IPS-20b (cell line): ENCODE measurements at regions not wholly inside any gene's neighbourhood (a gene's known extent, or its start where the extent isn't known, plus 50 kb on each side); places are given as distances from the start of the nearest gene placed in this dataset.

Source experiments
- H3K27ac ChIP-seq: one replicate; pipeline ENCODE4 v1.5.1; 2013; ENCODE audit warnings: low read length
- H3K27me3 ChIP-seq: 2 replicates; pipeline ENCODE4 v1.6.1; 2013; ENCODE audit warnings: mild to moderate bottlenecking, low read length, inconsistent platforms; ENCODE audit not compliant: insufficient read depth
- H3K36me3 ChIP-seq: 2 replicates; pipeline ENCODE4 v1.6.1; 2013; ENCODE audit warnings: low read depth, mild to moderate bottlenecking, inconsistent platforms, low read length, moderate library complexity; ENCODE audit not compliant: insufficient read depth
- H3K4me1 ChIP-seq: 2 replicates; pipeline ENCODE4 v1.6.1; 2013; ENCODE audit warnings: mild to moderate bottlenecking, control low read depth, inconsistent platforms, low read length, moderate library complexity; ENCODE audit not compliant: insufficient read depth
- H3K4me3 ChIP-seq: 2 replicates; pipeline ENCODE4 v1.5.1; 2013; ENCODE audit warnings: mild to moderate bottlenecking, low read length, inconsistent platforms
- H3K9ac ChIP-seq: 2 replicates; pipeline ENCODE4 v1.6.1; 2013; ENCODE audit warnings: low read depth, mild to moderate bottlenecking, inconsistent platforms, low read length, moderate library complexity
- H3K9me3 ChIP-seq: 2 replicates; pipeline ENCODE4 v1.6.1; 2013; ENCODE audit warnings: mild to moderate bottlenecking, low read depth, low read length, inconsistent platforms; ENCODE audit not compliant: insufficient read depth

GRCh38 chr16:17622366-17622765, 151.6 kb upstream of the XYLT1 start:
- H3K9ac ChIP-seq, result no peak overlapping the region
- H3K9me3 ChIP-seq, result peaks cover 6% of the 10 kb centered on the region; the same call in 1 of the 2 replicates
- no peaks in the 10 kb centered on the region for H3K36me3 ChIP-seq
- H3K27ac ChIP-seq, result no peak overlapping the region
- H3K27me3 ChIP-seq, result no peaks in the 10 kb centered on the region
- no peak overlapping the region for H3K4me3 ChIP-seq
- peaks cover 3% of the 10 kb centered on the region; the same call in 1 of the 2 replicates for H3K4me1 ChIP-seq

- H3K9ac ChIP-seq, result no peak overlapping the region
- no peak overlapping the region for H3K27ac ChIP-seq
- H3K4me1 ChIP-seq, result peaks cover 3% of the 10 kb centered on the region; the same call in 1 of the 2 replicates
- H3K27me3 ChIP-seq, result no peaks in the 10 kb centered on the region
- no peaks in the 10 kb centered on the region for H3K36me3 ChIP-seq
- no peak overlapping the region for H3K4me3 ChIP-seq
- no peaks in the 10 kb centered on the region for H3K9me3 ChIP-seq
Measured at GRCh38 chr16:17619261-17619660, 148.5 kb upstream of the XYLT1 start.

GRCh38 chr16:17617021-17617552, 146.3 kb upstream of the XYLT1 start:
- no peak overlapping the region for H3K4me3 ChIP-seq
- peaks cover 3% of the 10 kb centered on the region; the same call in 1 of the 2 replicates for H3K4me1 ChIP-seq
- no peaks in the 10 kb centered on the region for H3K36me3 ChIP-seq

DNA sequence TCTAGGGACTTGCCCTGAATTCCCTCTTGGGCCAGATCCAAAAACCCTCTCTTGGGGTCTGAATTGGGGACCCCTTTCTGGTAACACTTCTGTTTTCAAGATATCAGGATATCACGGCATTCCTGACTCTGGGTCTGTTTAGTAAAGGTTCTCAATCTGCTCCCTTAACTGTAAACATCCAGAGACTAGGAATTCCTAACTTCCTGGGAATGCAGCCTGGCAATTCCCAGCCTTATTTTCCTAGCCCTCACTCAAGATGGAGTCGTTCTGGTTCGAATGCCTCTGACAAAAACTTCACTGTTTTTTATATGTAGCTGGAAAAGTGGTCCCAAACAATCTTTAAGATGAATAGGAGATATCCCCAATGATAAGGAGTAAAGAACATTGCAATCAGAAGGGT, 141.6 kb upstream of the XYLT1 start:
- no peaks in the 10 kb centered on the region for H3K27me3 ChIP-seq
- no peak overlapping the region for H3K27ac ChIP-seq
- H3K36me3 ChIP-seq, result no peaks in the 10 kb centered on the region
- H3K4me3 ChIP-seq, result no peak overlapping the region
- H3K9ac ChIP-seq, result no peak overlapping the region
- no peaks in the 10 kb centered on the region for H3K9me3 ChIP-seq
- H3K4me1 ChIP-seq, result no peaks in the 10 kb centered on the region

More at GRCh38 chr16:17617021-17617552, 146.3 kb upstream of the XYLT1 start:
- Histone ChIP-seq H3K9me3 (no peaks in the 10 kb centered on the region), H3K27me3 (no peaks in the 10 kb centered on the region), H3K27ac (no peak overlapping the region), H3K9ac (no peak overlapping the region)

DNA sequence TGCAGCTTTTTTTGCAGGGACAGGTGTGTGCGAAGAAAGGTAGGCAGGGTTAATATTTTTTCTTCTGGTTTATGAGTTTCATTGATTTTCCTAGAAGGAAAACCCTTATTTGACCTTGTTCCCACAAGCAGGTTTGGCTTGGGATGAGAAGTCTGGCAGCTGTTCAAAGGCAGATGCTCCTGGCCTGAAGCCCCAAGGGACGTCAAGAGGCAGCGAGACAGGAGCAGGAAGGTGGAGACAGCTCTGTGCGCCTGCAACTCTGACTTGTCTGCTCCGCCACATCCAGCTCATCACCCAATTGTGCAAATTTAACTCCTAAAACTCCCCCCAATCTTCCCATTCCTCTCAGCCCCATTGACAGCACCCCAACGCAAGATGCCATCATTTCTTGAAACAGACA, 136.8 kb upstream of the XYLT1 start:
- peaks cover 3% of the 10 kb centered on the region; the same call in 1 of the 2 replicates for H3K4me1 ChIP-seq
- H3K36me3 ChIP-seq, result no peaks in the 10 kb centered on the region
- H3K27me3 ChIP-seq, result no peaks in the 10 kb centered on the region
- no peak overlapping the region for H3K4me3 ChIP-seq
- H3K9me3 ChIP-seq, result no peaks in the 10 kb centered on the region
- H3K9ac ChIP-seq, result no peak overlapping the region
- no peak overlapping the region for H3K27ac ChIP-seq

- Histone ChIP-seq H3K27ac (no peak overlapping the region), H3K4me3 (no peak overlapping the region), H3K9ac (no peak overlapping the region), H3K4me1 (peaks cover 3% of the 10 kb centered on the region; the same call in 1 of the 2 replicates), H3K36me3 (no peaks in the 10 kb centered on the region), H3K27me3 (no peaks in the 10 kb centered on the region), H3K9me3 (no peaks in the 10 kb centered on the region)
Measured at GRCh38 chr16:17607075-17607509, 136.3 kb upstream of the XYLT1 start.

- Histone ChIP-seq H3K9ac (no peak overlapping the region), H3K36me3 (no peaks in the 10 kb centered on the region), H3K27ac (no peak overlapping the region), H3K4me1 (peaks cover 3% of the 10 kb centered on the region; the same call in 1 of the 2 replicates), H3K9me3 (no peaks in the 10 kb centered on the region), H3K27me3 (no peaks in the 10 kb centered on the region), H3K4me3 (no peak overlapping the region)
Measured at GRCh38 chr16:17606460-17606859, 135.7 kb upstream of the XYLT1 start.

DNA sequence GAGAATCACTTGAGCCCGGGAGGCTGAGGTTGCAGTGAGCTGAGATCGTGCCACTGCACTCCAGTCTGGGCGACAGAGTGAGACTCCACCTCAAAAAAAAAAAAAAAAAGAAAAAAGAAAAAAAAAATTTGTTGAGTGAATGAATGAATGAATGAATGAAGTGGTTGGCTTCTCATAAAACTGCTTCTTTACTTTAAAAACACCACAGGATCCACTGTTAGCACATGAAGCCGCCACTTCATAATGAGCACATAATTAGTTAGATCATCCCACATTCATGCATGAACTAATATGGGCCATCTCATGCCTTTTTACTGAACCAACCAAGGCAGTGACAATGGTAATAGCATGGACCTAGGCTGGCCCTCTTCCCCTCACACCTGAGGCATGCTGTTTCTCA, 135.0 kb upstream of the XYLT1 start:
- H3K4me1 ChIP-seq, result peaks cover 3% of the 10 kb centered on the region; the same call in 1 of the 2 replicates
- no peak overlapping the region for H3K27ac ChIP-seq
- no peak overlapping the region for H3K9ac ChIP-seq
- no peaks in the 10 kb centered on the region for H3K36me3 ChIP-seq
- H3K4me3 ChIP-seq, result no peak overlapping the region
- H3K27me3 ChIP-seq, result no peaks in the 10 kb centered on the region
- H3K9me3 ChIP-seq, result no peaks in the 10 kb centered on the region

GRCh38 chr16:17603626-17604025, 132.9 kb upstream of the XYLT1 start:
- Histone ChIP-seq H3K27me3 (no peaks in the 10 kb centered on the region), H3K36me3 (no peaks in the 10 kb centered on the region), H3K4me3 (no peak overlapping the region), H3K9ac (no peak overlapping the region), H3K27ac (no peak overlapping the region), H3K4me1 (peaks cover 3% of the 10 kb centered on the region; the same call in 1 of the 2 replicates), H3K9me3 (peaks cover 3% of the 10 kb centered on the region; the same call in 1 of the 2 replicates)

DNA sequence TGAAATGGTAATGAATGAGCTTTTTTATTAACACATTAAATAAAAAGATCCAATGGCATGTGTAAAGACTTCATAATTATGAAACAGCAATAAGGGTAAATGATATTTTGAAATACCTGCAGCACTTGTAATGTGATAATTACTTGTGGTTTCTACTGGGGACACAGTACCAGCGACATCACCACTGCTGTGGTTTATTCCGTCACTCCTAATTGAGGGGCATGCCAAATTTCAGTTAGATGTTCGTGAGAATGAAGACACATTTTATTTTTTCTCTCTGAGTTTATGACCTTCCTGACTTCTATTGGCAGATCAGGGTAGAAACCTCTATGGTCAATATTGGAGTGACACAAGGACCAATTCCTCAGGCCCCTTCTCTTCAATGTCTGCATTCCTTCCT, 131.9 kb upstream of the XYLT1 start:
- no peak overlapping the region for H3K27ac ChIP-seq
- H3K4me1 ChIP-seq, result peaks cover 3% of the 10 kb centered on the region; the same call in 1 of the 2 replicates
- H3K36me3 ChIP-seq, result no peaks in the 10 kb centered on the region
- H3K4me3 ChIP-seq, result no peak overlapping the region
- peaks cover 3% of the 10 kb centered on the region; the same call in 1 of the 2 replicates for H3K9me3 ChIP-seq
- no peak overlapping the region for H3K9ac ChIP-seq
- H3K27me3 ChIP-seq, result no peaks in the 10 kb centered on the region

- Histone ChIP-seq H3K4me1 (no peaks in the 10 kb centered on the region), H3K9me3 (peaks cover 3% of the 10 kb centered on the region; the same call in 1 of the 2 replicates), H3K36me3 (no peaks in the 10 kb centered on the region), H3K27ac (no peak overlapping the region), H3K9ac (no peak overlapping the region), H3K27me3 (no peaks in the 10 kb centered on the region), H3K4me3 (no peak overlapping the region)
Measured at GRCh38 chr16:17598968-17599367, 128.2 kb upstream of the XYLT1 start.

DNA sequence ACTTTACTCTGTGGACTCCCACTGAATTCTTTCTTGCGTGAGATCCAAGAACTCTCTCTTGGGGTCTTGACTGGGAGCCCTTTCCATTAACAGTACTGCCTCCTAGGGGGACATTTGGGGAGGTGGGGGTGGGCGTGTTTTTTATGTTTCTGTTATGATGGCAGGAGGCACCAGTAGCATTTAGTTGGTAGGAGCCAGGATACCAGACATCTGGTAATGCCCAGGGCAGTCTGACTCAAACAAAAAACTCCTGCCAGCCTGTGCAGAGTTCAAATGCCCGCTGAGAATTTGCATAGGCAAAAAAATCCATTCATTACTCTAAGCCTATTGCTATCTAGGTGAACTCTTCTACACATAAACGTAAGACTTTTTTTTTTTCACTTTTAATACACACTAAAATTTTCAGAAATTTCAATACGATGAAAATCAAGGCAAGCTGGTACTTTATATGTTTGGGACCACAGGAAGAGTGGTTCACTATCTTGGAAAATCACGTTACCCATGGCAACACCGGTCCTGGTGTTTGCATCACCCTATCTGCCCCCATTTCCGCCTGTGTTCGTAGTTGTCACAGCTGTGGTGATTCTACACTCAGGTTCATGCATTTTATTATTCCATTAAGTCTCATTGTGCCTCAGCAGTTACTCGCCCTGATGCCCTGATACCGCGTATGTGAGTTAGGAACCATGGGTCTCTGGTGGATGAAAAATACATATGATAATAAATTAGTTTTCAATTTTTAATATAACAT, 121.1 kb upstream of the XYLT1 start:
- Histone ChIP-seq H3K4me1 (no peaks in the 10 kb centered on the region), H3K27me3 (no peaks in the 10 kb centered on the region), H3K9ac (no peak overlapping the region), H3K27ac (no peak overlapping the region), H3K4me3 (no peak overlapping the region), H3K36me3 (no peaks in the 10 kb centered on the region), H3K9me3 (no peaks in the 10 kb centered on the region)
